Testis (tissue), 2 donors: ENCODE measurements at regions not wholly inside any gene's neighbourhood (a gene's known extent, or its start where the extent isn't known, plus 50 kb on each side); places are given as distances from the start of the nearest gene placed in this dataset.

ENCODE experiments used
- DNase-seq: peaks from one replicate; pipeline ENCODE4 v3.0.0-alpha.2; 2019
- H3K27ac ChIP-seq, 2 donors: fragments of 200-600 bp; sonication (generic); one replicate each; pipeline ENCODE4 v1.5.1; 2019
- H3K27me3 ChIP-seq: fragments of 200-600 bp; sonication (generic); one replicate; pipeline ENCODE4 v1.5.1; 2019
- H3K36me3 ChIP-seq: fragments of 200-600 bp; sonication (generic); one replicate; pipeline ENCODE4 v1.5.1; 2017; ENCODE audit warnings: low read depth; ENCODE audit errors: missing control alignments
- H3K4me1 ChIP-seq: fragments of 200-600 bp; sonication (generic); one replicate; pipeline ENCODE4 v1.5.1; 2019
- H3K4me3 ChIP-seq, 2 donors: fragments of 200-600 bp; sonication (generic); one replicate each; pipeline ENCODE4 v1.5.1; 2017 to 2019
- H3K9me3 ChIP-seq: fragments of 200-600 bp; sonication (generic); one replicate; pipeline ENCODE4 v1.5.1; 2017
- POLR2A ChIP-seq: fragments of 450-650 bp; IDR thresholded peaks from one replicate; pipeline ENCODE4 v1.6.1; 2017; ENCODE audit warnings: antibody characterized with exemption, mild to moderate bottlenecking, moderate library complexity
- WGBS, 2 donors: methylation state at CpG; one replicate each; pipeline ENCODE4 v1.1.5; 2018; 5-methylcytosine and 5-hydroxymethylcytosine counted together
- intact Hi-C: fragments of 100-400 bp; cut with DNase I; formaldehyde crosslinking; loops from one replicate; pipeline ENCODE4 v1.15.1; 2023; ENCODE audit warnings: low total_unique reads
- TF ChIP-seq, protein P1 (sequence below), 3 experiments: fragments of 450-650 bp in 2 of 3; fragments of 200-600 bp in 1 of 3; sonication (generic) in 1 of 3; IDR thresholded peaks; one replicate each; pipeline ENCODE4 v1.5.1; 2016 to 2019; ENCODE audit warnings: antibody characterized with exemption in 3 of 3, mild to moderate bottlenecking in 2 of 3, moderate library complexity in 1 of 3

DNA sequence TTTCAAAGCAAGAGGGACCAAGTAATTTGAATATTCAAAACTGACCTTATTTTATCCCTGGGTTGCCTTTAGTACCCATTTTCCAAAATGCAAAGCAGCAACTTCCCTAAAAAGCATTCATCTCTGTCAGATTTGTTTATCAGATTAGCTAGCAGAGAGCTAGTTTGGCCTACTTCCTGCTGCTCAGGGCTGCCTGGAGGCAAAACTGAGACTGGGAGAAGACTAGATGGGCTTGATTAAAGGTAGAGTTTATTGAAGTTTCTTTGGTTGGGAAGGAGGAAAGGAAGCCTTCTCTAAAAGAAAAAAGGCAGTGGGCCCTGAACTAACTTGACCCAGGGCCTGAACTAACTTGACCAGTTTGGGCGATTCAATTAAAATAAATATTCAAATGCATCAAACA, 426.1 kb upstream of the FAM98A start:
- Histone ChIP-seq H3K4me1 (no peaks in the 10 kb centered on the region), H3K36me3 (no peaks in the 10 kb centered on the region), H3K27me3 (no peaks in the 10 kb centered on the region), H3K4me3 (no peak overlapping the region), H3K9me3 (no peaks in the 10 kb centered on the region), H3K27ac (no peak overlapping the region)
- no peak for TF ChIP-seq POLR2A
- TF ChIP-seq, protein P1, sequence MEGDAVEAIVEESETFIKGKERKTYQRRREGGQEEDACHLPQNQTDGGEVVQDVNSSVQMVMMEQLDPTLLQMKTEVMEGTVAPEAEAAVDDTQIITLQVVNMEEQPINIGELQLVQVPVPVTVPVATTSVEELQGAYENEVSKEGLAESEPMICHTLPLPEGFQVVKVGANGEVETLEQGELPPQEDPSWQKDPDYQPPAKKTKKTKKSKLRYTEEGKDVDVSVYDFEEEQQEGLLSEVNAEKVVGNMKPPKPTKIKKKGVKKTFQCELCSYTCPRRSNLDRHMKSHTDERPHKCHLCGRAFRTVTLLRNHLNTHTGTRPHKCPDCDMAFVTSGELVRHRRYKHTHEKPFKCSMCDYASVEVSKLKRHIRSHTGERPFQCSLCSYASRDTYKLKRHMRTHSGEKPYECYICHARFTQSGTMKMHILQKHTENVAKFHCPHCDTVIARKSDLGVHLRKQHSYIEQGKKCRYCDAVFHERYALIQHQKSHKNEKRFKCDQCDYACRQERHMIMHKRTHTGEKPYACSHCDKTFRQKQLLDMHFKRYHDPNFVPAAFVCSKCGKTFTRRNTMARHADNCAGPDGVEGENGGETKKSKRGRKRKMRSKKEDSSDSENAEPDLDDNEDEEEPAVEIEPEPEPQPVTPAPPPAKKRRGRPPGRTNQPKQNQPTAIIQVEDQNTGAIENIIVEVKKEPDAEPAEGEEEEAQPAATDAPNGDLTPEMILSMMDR (IDR thresholded peaks at IDR 0.05): no peak
- intact Hi-C loops: no loop called here
- DNase-seq: no peak
- 89 to 96% methylated on average over 1 of the region's 1 CpG for WGBS, 2 donors

GRCh38 chr2:34012715-34013302, 413.7 kb upstream of the FAM98A start:
- no peaks in the 10 kb centered on the region for H3K9me3 ChIP-seq
- 34 to 38% methylated on average over 6 of the region's 6 CpGs for WGBS, 2 donors
- H3K4me3 ChIP-seq: no peak overlapping the region
- no peak overlapping the region for H3K27ac ChIP-seq
- H3K36me3 ChIP-seq: no peaks in the 10 kb centered on the region
- intact Hi-C loops: no loop called here
- no peaks in the 10 kb centered on the region for H3K4me1 ChIP-seq
- no peaks in the 10 kb centered on the region for H3K27me3 ChIP-seq
- peak; percentile 76 for DNase-seq
- TF ChIP-seq, protein P1 (IDR thresholded peaks at IDR 0.05): peak; percentile 14 to 56 (median 32)
- no peak for TF ChIP-seq POLR2A

DNA sequence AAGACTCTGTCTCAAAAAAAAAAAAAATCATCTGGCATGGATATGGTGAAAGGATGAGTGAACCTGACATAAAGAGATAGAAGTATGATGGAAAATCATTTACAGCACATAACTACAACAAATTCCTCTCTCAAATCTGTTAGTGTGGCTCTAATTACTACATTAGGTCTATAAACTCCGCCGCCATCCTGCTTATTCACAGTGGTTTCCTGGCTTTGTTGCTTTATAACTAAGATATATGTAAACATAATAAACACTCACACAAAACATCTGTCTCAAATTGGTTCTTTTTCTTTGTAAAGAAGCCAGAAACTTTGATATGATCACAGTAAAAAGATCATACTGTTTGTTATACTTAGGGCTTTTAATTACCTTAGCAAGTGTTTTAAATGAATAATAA, 412.6 kb upstream of the FAM98A start:
- no peak for DNase-seq
- TF ChIP-seq POLR2A: no peak
- TF ChIP-seq, protein P1 (IDR thresholded peaks at IDR 0.05): no peak
- 52 to 76% methylated on average over 2 of the region's 2 CpGs for WGBS, 2 donors

GRCh38 chr2:34005901-34006300, 406.8 kb upstream of the FAM98A start:
- Histone ChIP-seq H3K27me3 (no peaks in the 10 kb centered on the region), H3K4me1 (no peaks in the 10 kb centered on the region), H3K36me3 (no peaks in the 10 kb centered on the region), H3K27ac (no peak overlapping the region), H3K9me3 (no peaks in the 10 kb centered on the region), H3K4me3 (no peak overlapping the region)
- 87 to 96% methylated on average over 3 of the region's 3 CpGs for WGBS, 2 donors
- DNase-seq: no peak
- intact Hi-C loops: no loop called here
- TF ChIP-seq, protein P1 (IDR thresholded peaks at IDR 0.05): no peak
- TF ChIP-seq POLR2A: no peak

More for the DNA sequence above, 412.6 kb upstream of the FAM98A start:
- Histone ChIP-seq H3K27ac (no peak overlapping the region), H3K4me1 (no peaks in the 10 kb centered on the region), H3K27me3 (no peaks in the 10 kb centered on the region), H3K4me3 (no peak overlapping the region), H3K9me3 (no peaks in the 10 kb centered on the region), H3K36me3 (no peaks in the 10 kb centered on the region)
- intact Hi-C loops: no loop called here

DNA sequence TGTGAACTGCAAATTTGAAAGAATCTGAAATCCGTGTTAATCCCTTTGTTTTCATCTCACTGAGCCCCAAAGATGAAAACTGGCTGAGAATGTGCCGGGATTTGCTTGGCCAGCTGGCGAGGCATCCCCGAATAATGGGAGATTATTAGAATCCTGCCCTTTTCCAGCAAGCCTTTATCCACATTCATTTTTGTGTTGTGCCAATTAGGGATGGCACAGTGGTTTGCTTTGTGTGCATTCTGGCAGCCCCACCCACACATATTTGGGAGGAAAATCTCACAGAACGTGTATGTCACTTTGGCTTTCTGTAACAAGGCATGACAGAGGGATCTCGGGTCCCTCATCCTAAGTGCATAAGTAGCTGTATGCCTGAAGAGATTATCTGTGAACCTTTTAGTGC, 405.8 kb upstream of the FAM98A start:
- no peak for DNase-seq
- Histone ChIP-seq H3K9me3 (no peaks in the 10 kb centered on the region), H3K36me3 (no peaks in the 10 kb centered on the region), H3K4me3 (no peak overlapping the region), H3K27me3 (no peaks in the 10 kb centered on the region), H3K27ac (no peak overlapping the region), H3K4me1 (no peaks in the 10 kb centered on the region)
- TF ChIP-seq, protein P1 (IDR thresholded peaks at IDR 0.05): no peak
- no peak for TF ChIP-seq POLR2A
- 84% methylated on average over 6 of the region's 6 CpGs for WGBS, 2 donors
- intact Hi-C loops: no loop called here
